IPS-15b (cell line): ENCODE measurements at regions not wholly inside any gene's neighbourhood (a gene's known extent, or its start where the extent isn't known, plus 50 kb on each side); places are given as distances from the start of the nearest gene placed in this dataset.

Experiments
- H3K27me3 ChIP-seq: one replicate; pipeline ENCODE4 v1.6.1; 2013; ENCODE audit warnings: low read length; ENCODE audit not compliant: control insufficient read depth, insufficient read depth
- H3K36me3 ChIP-seq: one replicate; pipeline ENCODE4 v1.6.1; 2013; ENCODE audit warnings: low read length; ENCODE audit not compliant: control insufficient read depth, insufficient read depth
- H3K4me1 ChIP-seq: one replicate; pipeline ENCODE4 v1.6.1; 2013; ENCODE audit warnings: mild to moderate bottlenecking, low read length; ENCODE audit not compliant: control insufficient read depth, insufficient read depth
- H3K4me3 ChIP-seq: one replicate; pipeline ENCODE4 v1.5.1; 2013; ENCODE audit warnings: low read depth, low read length
- H3K9ac ChIP-seq: one replicate; pipeline ENCODE4 v1.6.1; 2013; ENCODE audit warnings: low read depth, mild to moderate bottlenecking, low read length
- H3K9me3 ChIP-seq: one replicate; pipeline ENCODE4 v1.6.1; 2013; ENCODE audit warnings: mild to moderate bottlenecking, low read length; ENCODE audit not compliant: control insufficient read depth, insufficient read depth

DNA sequence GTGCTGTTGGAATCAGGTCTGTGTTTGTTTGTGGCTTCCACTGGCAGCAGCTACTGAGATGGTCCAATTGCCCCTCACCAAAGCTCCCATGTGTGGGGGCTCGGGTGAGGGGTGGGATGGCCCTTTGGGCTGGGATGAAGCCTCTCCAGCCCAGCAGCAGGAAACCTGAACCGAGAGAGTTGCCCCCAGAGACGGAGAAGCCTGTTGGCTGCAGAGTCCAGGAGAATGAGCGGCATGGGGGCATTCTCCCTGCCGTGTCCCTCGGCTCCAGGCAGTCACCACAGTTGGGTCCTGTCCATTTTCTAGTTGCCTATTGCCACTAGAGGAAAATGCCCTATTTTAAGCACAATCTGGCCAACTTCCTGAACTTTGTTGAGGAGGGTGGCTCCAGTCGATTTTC, 222.2 kb upstream of the PPP2R2D start:
- H3K4me1 ChIP-seq = peaks cover 7% of the 10 kb centered on the region
- H3K9me3 ChIP-seq = no peaks in the 10 kb centered on the region
- no peaks in the 10 kb centered on the region for H3K36me3 ChIP-seq
- H3K4me3 ChIP-seq = no peak overlapping the region
- peaks cover 7% of the 10 kb centered on the region for H3K27me3 ChIP-seq
- H3K9ac ChIP-seq = no peak overlapping the region

DNA sequence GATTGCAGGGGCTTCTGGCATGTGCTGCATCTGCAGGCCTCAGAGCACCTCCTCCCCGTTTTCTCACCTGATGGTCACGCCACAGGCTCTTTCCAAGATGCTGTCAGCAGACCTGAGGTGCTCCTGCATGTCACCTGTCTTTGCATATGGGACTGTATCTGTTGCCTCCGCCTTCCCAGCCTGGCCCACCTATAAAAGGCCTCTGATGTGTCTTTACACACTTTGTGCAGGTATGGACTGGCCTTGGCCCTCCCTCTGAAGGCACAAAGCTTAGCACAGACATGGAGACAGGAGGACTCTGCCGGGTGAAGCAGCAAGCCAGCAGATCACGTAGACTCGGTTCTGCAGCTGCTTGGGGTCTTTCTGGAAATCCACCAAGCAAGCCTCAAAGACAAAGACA, 220.9 kb upstream of the PPP2R2D start:
- no peak overlapping the region for H3K4me3 ChIP-seq
- no peaks in the 10 kb centered on the region for H3K36me3 ChIP-seq
- no peaks in the 10 kb centered on the region for H3K9me3 ChIP-seq
- no peak overlapping the region for H3K9ac ChIP-seq
- peaks cover 7% of the 10 kb centered on the region for H3K27me3 ChIP-seq
- peaks cover 7% of the 10 kb centered on the region for H3K4me1 ChIP-seq

DNA sequence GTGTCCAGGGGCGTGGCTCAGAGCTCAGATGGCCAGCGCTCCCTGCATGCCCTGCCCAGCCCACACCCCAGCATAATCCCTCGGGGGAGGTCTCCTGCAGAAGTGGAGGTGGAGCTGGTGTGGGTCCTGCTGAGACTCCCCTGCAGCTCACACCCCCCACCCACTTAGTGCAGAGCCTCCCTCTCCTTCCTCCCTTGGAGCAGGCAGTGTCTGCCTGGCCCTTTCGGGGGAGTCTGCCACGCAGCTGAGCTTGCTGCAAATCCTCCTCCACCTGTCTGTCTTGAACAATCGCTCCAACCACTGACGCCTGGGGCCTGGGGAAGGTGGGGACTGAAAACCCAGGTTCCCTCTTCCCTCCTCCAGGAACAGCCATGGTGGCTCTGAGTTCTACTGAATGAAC, 219.7 kb upstream of the PPP2R2D start:
- H3K4me1 ChIP-seq = peaks cover 7% of the 10 kb centered on the region
- H3K4me3 ChIP-seq = no peak overlapping the region
- H3K27me3 ChIP-seq = peaks cover 3% of the 10 kb centered on the region
- no peaks in the 10 kb centered on the region for H3K36me3 ChIP-seq
- H3K9ac ChIP-seq = no peak overlapping the region
- H3K9me3 ChIP-seq = no peaks in the 10 kb centered on the region

DNA sequence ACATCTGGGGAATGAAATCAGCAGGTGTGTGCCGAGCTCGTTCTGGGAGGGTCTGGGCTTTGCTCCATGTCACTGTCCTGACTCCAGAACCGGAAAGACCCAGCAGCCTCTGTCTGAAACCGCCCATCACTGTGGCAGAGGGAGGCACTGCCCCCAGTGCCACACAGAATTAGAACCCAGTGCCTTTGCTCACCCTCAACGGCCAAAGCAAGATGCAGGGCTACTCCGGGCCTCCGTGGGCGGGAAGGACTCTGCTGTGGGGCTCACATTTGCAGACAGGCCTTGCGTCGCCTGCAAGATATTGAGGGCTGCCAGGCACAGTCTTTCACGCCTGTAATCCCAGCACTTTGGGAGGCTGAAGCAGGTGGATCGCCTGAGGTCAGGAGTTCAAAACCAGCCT, 219.2 kb upstream of the PPP2R2D start:
- peaks cover 2% of the 10 kb centered on the region for H3K27me3 ChIP-seq
- H3K36me3 ChIP-seq = no peaks in the 10 kb centered on the region
- H3K4me3 ChIP-seq = no peak overlapping the region
- H3K9me3 ChIP-seq = no peaks in the 10 kb centered on the region
- H3K9ac ChIP-seq = no peak overlapping the region
- peaks cover 3% of the 10 kb centered on the region for H3K4me1 ChIP-seq

DNA sequence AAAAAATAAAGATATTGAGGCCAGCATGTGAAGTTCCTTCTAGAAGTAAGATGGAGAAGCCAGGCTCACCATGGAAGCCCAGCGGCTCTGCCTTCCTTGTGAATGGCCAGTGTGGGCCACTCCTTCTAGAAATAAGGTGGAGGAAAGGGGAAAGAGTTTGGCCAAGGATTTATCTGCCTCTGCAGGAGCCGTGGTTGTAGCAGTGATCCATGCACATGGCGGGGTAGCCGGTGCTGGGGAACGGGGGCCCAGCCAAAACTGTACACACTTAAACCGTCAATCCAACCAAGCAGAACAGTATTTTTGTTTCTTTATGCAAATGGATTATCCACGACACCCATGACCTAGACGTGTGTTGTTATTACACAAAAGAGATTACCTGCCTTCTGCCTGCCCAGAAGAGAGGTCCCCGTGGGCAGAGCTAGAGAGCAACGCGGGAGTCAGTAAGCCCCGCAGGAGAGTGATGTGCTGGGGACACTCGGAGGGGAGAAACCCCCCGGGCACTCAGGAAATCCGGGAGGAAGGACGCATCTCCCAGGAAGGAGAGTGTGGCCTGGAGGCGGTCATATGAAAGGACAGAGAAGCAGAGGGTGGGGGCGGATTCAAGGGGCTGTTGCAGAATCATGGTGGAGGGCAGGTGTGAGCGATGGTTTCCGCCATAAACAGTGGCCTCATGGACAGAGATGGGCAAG, 218.4 kb upstream of the PPP2R2D start:
- Histone ChIP-seq H3K27me3 (peaks cover 2% of the 10 kb centered on the region), H3K36me3 (no peaks in the 10 kb centered on the region), H3K4me3 (no peak overlapping the region), H3K9ac (no peak overlapping the region), H3K4me1 (peaks cover 3% of the 10 kb centered on the region), H3K9me3 (no peaks in the 10 kb centered on the region)

DNA sequence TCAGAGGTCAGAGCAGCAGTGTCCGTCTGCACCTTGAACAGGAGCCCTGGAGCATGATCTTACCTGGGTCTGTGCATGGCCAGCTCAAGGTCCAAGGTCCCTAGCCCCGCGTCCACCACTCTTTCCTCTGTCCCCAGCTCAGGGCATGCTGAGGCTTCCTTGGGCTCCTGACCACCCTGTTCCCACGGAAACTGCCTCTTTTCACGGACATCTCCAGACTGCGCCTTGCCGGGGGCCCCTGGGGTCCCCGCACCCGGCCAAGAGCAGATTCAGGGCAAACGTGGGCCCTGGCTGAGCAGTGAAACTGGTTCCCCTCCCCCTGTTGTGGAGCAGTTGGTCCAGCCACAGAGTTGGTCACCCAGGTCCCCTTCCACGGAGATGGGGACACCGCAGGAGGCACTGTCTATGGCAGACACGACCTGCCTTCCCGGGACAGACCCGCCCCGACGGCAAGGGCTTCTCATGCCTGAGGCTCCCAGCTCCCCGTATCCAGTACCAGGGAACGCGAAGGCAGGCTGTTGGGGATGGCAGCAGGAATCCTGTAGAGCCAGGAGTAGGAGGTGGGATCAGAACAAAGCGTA, 217.4 kb upstream of the PPP2R2D start:
- no peaks in the 10 kb centered on the region for H3K4me1 ChIP-seq
- no peak overlapping the region for H3K9ac ChIP-seq
- no peak overlapping the region for H3K4me3 ChIP-seq
- H3K27me3 ChIP-seq = peaks cover 2% of the 10 kb centered on the region
- no peaks in the 10 kb centered on the region for H3K36me3 ChIP-seq
- H3K9me3 ChIP-seq = no peaks in the 10 kb centered on the region

DNA sequence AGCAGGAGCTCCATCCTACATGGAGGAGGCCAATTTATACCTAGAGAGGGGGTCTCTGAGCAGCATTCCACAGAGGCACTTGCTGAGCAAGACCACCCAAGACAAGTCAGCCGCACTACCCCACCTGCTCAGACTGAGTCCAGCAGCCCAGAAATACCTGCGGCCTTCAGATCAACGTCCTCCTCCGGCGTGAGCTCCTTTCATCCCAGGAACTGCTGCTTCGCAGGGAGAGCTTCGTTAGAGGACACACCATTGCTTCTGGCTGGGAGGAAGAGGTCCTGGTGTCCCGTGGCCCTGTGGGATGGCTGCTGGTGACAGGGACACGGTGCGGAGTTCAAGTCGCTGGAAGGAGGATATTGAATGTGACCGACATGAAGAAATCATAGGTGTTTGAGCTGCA, 216.9 kb upstream of the PPP2R2D start:
- Histone ChIP-seq H3K9ac (no peak overlapping the region), H3K4me3 (no peak overlapping the region), H3K27me3 (peaks cover 2% of the 10 kb centered on the region), H3K9me3 (no peaks in the 10 kb centered on the region), H3K4me1 (no peaks in the 10 kb centered on the region), H3K36me3 (no peaks in the 10 kb centered on the region)

DNA sequence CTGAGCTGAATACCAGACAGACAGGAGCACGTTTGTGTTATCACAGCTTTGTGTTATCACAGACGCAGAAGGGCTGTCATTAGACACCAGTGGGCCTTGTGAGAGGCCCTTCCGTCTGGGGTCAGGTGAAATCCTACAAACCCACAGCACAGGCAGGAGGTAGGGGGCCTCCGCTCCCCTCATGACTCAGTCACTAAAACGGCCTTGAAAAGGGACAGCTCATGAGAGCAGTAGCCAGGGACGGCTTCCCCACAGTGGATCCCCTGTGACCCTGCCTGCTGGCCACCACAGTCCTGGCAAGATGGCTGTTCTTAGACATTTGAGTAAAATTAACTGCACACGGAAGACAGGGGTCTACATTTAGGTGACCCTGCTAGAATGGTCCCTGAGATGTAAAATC, 215.8 kb upstream of the PPP2R2D start:
- H3K9me3 ChIP-seq = no peaks in the 10 kb centered on the region
- H3K4me3 ChIP-seq = no peak overlapping the region

DNA sequence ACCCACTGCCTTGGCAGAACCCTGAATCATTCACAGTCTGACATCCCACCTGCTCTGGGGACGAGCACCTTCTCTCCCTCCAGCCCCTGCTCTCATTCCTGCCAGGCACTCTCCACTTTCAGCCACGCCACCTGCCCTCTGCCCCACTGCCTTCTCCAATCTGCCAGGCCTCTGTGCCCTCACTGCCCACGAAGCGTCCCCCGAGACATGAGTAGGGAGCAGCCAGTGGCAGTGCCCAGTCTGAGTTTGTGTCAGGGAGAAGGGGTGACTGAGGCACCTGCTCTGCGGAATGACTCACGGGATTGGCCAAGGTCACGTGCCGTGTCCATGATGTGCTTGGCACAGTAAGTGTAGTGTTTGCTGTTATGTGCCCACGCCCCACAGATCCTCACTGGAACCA, 215.2 kb upstream of the PPP2R2D start:
- Histone ChIP-seq H3K27me3 (no peaks in the 10 kb centered on the region), H3K4me1 (no peaks in the 10 kb centered on the region), H3K9me3 (no peaks in the 10 kb centered on the region), H3K36me3 (no peaks in the 10 kb centered on the region), H3K9ac (no peak overlapping the region), H3K4me3 (no peak overlapping the region)

More for the DNA sequence above, 215.8 kb upstream of the PPP2R2D start:
- Histone ChIP-seq H3K9ac (no peak overlapping the region), H3K36me3 (no peaks in the 10 kb centered on the region), H3K27me3 (peaks cover 2% of the 10 kb centered on the region), H3K4me1 (no peaks in the 10 kb centered on the region)

DNA sequence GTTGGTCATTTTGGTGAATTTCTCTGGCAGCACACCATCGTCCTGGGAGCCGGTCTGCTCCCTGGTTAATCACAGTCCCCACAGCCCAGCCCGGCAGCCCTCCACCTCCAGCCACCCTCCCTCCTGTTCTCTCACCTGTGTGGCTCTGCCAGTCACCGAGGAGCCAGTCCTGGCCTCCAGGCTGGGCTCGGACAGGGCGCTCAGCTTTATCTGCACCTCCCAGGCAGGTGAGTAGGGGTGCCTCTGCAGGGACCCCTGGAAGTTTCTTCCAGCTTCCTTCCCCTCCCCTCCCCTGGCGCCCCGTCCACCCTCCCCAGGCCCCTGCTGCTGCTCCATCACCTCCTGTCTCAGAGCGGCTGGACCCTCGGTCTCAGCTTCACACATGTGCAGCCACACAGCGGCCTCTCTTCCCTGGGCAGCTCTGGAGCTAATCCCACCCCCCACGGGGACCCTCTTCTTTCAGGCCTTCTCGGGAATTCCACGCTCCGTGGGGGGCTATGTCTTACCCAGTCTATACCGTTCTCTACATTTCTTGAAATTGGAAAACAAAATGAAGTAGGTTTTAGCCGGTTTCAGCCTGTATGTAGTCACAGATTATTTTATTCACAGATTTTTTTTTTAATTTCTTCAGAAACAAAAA, 213.9 kb upstream of the PPP2R2D start:
- H3K9ac ChIP-seq = no peak overlapping the region
- H3K27me3 ChIP-seq = no peaks in the 10 kb centered on the region
- H3K4me1 ChIP-seq = no peaks in the 10 kb centered on the region
- H3K9me3 ChIP-seq = no peaks in the 10 kb centered on the region
- H3K4me3 ChIP-seq = no peak overlapping the region
- no peaks in the 10 kb centered on the region for H3K36me3 ChIP-seq

DNA sequence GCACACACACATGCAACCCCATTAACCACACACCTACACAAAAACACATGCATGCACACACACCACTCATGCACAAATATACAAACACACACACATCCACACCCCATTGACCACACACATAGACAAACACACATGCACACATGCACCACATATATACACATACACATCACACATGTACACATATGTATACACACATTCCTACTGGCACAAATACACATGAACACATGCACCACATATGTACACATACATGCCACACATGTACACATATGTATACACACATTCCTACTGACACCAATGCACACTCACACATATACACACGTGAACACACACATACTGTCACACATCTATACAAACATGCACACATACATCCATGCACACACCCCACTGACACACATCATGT, 212.5 kb upstream of the PPP2R2D start:
- H3K4me1 ChIP-seq = no peaks in the 10 kb centered on the region
- no peaks in the 10 kb centered on the region for H3K36me3 ChIP-seq
- H3K9me3 ChIP-seq = no peaks in the 10 kb centered on the region
- H3K27me3 ChIP-seq = no peaks in the 10 kb centered on the region
- H3K4me3 ChIP-seq = no peak overlapping the region
- H3K9ac ChIP-seq = no peak overlapping the region

DNA sequence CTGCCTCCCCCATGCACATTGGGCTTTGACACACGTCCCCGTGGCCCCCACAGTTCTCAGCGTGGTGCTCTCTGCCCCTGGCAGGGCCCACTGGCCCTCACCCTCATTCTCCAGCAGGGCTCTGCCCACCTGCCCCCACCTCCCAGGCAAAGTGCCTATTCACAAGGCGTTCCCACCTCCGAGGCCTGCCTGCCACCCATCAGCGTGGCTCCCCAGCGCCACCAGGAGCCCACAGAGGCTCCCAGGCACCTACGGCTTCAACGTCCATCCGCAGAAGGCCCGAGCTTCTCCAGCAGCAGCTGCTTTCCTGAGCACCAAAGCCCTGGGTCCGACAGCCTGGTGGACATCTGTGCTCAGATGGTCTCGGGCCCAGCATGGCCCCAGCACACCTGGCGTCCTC, 211.8 kb upstream of the PPP2R2D start:
- no peaks in the 10 kb centered on the region for H3K4me1 ChIP-seq
- no peak overlapping the region for H3K9ac ChIP-seq
- H3K36me3 ChIP-seq = no peaks in the 10 kb centered on the region
- H3K9me3 ChIP-seq = no peaks in the 10 kb centered on the region
- H3K27me3 ChIP-seq = no peaks in the 10 kb centered on the region
- no peak overlapping the region for H3K4me3 ChIP-seq
